ENCODE measurements at regions not wholly inside any gene's neighbourhood (a gene's known extent, or its start where the extent isn't known, plus 50 kb on each side); places are given as distances from the start of the nearest gene placed in this dataset.
A peak's percentile ranks its signal among the peaks of the same experiment; 100 is the strongest.

DNA sequence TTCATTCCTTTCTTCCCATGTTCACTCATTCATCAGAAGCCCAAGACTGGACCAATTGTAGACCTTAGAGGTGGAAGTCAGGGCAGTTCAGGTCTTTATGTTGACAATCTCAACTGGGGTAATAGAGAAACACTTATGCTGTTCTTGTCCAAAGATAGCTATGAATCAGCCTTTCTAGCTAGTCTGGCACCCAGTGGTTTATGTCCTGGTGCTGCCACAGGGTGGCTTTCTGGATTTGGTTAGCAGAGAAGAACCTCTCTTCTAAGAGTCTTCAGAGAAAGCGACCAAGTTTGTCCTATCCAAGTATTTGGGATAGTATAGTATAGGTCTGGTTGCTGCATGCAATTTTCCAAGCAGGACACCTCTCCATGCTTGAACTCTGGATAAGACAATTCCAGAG lies 83.3 kb downstream of the NOG start:
- H3K4me3 ChIP-seq (ENCODE audit: control insufficient read depth, low read depth, low read length): no peak overlapping the region
- TF ChIP-seq, protein P1, sequence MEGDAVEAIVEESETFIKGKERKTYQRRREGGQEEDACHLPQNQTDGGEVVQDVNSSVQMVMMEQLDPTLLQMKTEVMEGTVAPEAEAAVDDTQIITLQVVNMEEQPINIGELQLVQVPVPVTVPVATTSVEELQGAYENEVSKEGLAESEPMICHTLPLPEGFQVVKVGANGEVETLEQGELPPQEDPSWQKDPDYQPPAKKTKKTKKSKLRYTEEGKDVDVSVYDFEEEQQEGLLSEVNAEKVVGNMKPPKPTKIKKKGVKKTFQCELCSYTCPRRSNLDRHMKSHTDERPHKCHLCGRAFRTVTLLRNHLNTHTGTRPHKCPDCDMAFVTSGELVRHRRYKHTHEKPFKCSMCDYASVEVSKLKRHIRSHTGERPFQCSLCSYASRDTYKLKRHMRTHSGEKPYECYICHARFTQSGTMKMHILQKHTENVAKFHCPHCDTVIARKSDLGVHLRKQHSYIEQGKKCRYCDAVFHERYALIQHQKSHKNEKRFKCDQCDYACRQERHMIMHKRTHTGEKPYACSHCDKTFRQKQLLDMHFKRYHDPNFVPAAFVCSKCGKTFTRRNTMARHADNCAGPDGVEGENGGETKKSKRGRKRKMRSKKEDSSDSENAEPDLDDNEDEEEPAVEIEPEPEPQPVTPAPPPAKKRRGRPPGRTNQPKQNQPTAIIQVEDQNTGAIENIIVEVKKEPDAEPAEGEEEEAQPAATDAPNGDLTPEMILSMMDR (conservative IDR thresholded peaks at IDR 0.05; ENCODE audit: control insufficient read depth, insufficient read depth, low read depth, low read length): peak; percentile 3
- DNase-seq (ENCODE audit: low read depth): no peak

DNA sequence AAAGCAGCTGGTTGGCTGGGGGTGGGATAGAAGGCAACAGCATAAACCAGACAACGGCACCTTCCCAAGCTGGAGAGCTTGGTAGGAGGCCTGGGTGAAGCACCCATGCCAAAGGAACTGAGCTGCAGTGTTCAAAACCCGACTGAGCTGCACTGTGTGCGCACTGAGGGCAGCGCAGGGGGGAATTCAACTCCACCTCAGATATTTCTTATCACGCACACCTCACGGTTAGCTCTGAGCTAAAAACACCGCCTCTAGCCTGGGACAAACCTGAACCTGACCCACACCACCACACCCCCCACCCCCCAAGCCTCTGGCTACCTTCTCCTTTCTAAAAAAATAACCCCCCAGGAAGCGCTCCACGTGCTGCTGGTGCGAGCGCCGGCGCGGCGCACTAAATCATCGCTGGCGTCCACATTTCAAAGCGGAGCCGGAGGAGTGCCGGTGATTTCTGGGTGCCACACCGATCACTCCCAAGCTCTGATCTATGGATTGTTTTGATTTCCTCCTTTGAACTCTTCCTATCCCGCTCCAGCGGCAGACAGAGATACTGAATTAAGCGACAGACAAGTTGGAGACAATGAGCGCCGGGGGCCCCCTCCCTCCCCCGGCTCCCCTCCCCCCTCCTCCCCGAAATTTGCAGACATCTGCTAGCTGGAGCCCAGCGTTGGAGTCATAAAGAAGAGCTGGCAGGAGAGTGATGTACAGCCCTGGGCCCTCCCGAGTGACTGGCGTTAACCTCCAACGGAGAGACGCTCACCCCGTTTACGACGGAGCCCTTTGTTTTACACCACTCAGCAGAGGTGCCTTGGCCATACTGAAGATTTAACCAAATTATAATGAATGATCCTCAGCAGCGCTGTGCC lies 85.0 kb downstream of the NOG start:
- DNase-seq (ENCODE audit: low read depth): no peak
- peak overlapping the region; percentile 19 for H3K4me3 ChIP-seq (ENCODE audit: control insufficient read depth, low read depth, low read length)
- TF ChIP-seq, protein P1 (conservative IDR thresholded peaks at IDR 0.05; ENCODE audit: control insufficient read depth, insufficient read depth, low read depth, low read length): no peak

DNA sequence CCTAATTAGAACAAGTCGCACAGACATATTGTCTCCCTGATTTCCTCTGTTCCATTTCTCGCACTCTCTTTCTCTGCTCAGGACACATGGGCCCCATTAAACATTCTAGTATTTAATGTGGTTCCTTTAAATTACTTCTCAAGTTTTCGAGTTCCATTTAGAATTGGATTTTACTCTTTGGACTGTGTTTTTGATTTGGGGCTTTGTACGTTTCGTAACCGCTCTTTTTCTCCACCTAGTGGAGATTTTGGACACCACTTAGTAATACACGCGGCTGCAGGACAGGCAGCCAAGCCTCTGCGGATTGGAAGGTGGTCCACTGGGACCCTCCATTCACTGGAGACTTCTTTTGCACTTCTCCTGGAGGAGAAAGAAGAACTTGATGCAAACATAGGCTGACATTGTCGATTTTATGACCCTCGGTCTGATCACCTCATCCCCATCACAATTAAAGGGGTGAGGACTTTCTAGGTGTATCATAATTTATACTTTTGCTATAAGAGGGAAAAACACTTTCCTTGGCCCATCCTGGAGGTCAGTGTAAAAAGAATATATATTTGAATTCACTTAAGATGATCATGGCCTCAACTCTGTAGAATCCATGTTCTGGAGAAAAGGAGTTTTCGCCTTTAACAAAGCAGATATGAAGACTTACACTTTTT lies 85.7 kb downstream of the NOG start:
- H3K4me3 ChIP-seq (ENCODE audit: control insufficient read depth, low read depth, low read length): peak overlapping the region; percentile 19
- TF ChIP-seq, protein P1 (conservative IDR thresholded peaks at IDR 0.05; ENCODE audit: control insufficient read depth, insufficient read depth, low read depth, low read length): peak; percentile 63
- peak; percentile 47 for DNase-seq (ENCODE audit: low read depth)

DNA sequence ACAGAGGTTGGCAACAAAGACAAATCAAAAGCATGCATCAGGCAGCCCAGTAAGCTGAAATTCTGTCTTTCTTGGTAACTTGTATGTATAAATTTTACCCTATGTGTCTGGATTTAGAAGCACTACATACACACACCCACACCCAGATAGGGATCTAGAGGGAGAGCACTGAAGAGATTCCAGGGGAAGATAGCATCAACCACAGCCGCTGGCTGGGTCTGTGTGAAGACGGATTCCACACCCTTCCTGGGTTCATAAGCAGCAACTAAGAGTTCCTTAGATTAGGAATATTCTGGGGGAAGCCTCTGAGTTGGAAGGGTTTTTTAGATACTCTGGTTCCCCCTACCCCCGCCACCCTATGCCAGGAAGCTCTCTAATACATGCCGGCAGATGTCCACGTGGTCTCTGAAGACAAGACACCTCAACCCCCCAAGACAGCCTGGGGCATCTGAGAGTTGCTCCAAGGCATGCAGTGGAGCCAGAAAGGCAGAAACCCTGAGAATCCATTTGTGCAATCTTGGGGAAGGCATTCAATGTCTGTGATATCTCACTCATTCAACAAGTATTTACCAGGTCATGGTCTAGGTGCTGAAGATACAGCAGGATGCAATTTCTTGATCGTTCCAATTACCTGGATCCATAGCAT lies 86.4 kb downstream of the NOG start:
- TF ChIP-seq, protein P1 (conservative IDR thresholded peaks at IDR 0.05; ENCODE audit: control insufficient read depth, insufficient read depth, low read depth, low read length): no peak
- no peak for DNase-seq (ENCODE audit: low read depth)
- no peak overlapping the region for H3K4me3 ChIP-seq (ENCODE audit: control insufficient read depth, low read depth, low read length)

DNA sequence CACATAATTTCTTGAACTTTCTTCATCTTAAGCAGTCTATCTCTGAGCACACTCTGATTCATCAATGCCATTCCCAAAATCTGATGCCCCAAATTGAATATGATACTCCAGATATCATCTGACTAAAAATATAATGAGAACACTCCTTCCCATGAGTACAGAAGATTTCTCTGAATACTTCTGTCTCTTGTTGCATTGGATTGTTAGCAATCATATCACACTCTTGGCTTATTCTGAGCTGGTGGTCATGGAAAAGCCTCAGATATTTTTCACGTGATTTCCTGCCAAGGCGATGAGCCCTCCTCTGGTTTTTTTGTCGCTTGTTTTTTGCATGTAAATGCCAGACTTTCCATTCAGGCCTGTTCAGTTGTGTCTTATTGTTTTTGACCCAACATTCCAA lies 87.2 kb downstream of the NOG start:
- TF ChIP-seq, protein P1 (conservative IDR thresholded peaks at IDR 0.05; ENCODE audit: control insufficient read depth, insufficient read depth, low read depth, low read length): no peak

DNA sequence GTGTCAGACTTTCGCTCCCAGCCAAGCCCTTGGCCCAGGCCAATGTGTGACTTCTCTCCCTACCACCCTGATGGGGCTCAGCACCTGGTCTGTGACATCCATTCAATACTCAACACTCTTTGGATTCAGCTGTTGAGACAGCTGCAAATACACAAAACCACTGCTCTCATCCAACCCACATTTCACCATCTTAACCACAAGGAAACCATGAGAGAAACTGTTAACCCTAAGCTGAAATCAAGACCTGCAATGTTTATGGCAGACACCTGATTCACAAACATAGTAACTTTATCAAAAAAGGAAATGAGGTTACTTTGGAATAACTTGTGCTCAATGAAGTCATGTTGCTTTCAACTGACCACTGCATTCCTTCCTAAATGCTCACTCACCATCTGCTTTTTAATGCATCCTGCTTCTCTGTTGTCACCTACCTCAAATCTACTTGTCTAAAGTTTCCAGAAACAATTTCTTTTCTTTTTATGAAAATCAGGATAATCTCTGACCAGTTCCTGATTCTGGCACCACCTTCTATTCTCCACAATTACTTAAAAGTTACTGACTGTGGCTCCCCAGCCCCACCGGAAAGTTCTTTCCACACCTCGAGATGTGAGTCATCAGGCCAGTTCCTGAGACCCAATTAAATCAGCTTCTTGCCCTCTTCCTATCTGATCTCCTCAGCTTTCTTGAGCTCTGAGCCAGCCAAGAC lies 88.2 kb downstream of the NOG start:
- TF ChIP-seq, protein P1 (conservative IDR thresholded peaks at IDR 0.05; ENCODE audit: control insufficient read depth, insufficient read depth, low read depth, low read length): no peak
- no peak overlapping the region for H3K4me3 ChIP-seq (ENCODE audit: control insufficient read depth, low read depth, low read length)
- peak; percentile 81 for DNase-seq (ENCODE audit: low read depth)

More for the DNA sequence above, 87.2 kb downstream of the NOG start:
- H3K4me3 ChIP-seq (ENCODE audit: control insufficient read depth, low read depth, low read length): no peak overlapping the region
- DNase-seq (ENCODE audit: low read depth): no peak
